CD4-positive, alpha-beta T cell (primary cell): ENCODE measurements at regions not wholly inside any gene's neighbourhood (a gene's known extent, or its start where the extent isn't known, plus 50 kb on each side); places are given as distances from the start of the nearest gene placed in this dataset.

Experiments
- ATAC-seq: fragments of 200-7000 bp; cut with Tn5 transposase; one replicate; pipeline ENCODE4 v1.10.0; 2022; ENCODE audit warnings: mild to moderate bottlenecking; ENCODE audit not compliant: poor library complexity
- CTCF ChIA-PET: fragments of 350-600 bp; sonication (Branson Sonifier 250); formaldehyde crosslinking; loops from one replicate; lab custom pipeline; 2021; ENCODE audit warnings: antibody characterized with exemption, inconsistent platforms; lab: Charles Lee
- POLR2A ChIA-PET: fragments of 350-600 bp; sonication (Branson Sonifier 250); formaldehyde crosslinking; loops from one replicate; lab custom pipeline; 2021; ENCODE audit warnings: antibody characterized with exemption, inconsistent platforms; lab: Charles Lee
- DNase-seq, 14 experiments: peaks; one replicate each; pipeline ENCODE4 v3.0.0-alpha.2; 2013 to 2020; ENCODE audit warnings: mixed read lengths in 2 of 14
- H3K27ac ChIP-seq, 2 donors: one replicate each; pipeline versions ENCODE4 v1.5.1 to v1.7.0; 2013; ENCODE audit warnings: low read length in 2 of 2, low read depth in 1 of 2, mild to moderate bottlenecking in 1 of 2
- H3K27me3 ChIP-seq, 2 experiments: 1 replicate in 1 of 2; 2 replicates in 1 of 2; pipeline versions ENCODE4 v1.6.1 to v1.7.0; 2013; ENCODE audit warnings: low read length in 2 of 2, control low read depth in 1 of 2, mild to moderate bottlenecking in 1 of 2, moderate library complexity in 1 of 2; ENCODE audit not compliant: insufficient read depth in 2 of 2, control insufficient read depth in 1 of 2
- H3K36me3 ChIP-seq: one replicate; pipeline ENCODE4 v1.6.1; 2013; ENCODE audit warnings: low read length, control low read depth; ENCODE audit not compliant: insufficient read depth
- H3K4me1 ChIP-seq: one replicate; pipeline ENCODE4 v1.6.1; 2013; ENCODE audit warnings: low read length, control low read depth; ENCODE audit not compliant: insufficient read depth
- H3K4me3 ChIP-seq: one replicate; pipeline ENCODE4 v1.5.1; 2013; ENCODE audit warnings: mild to moderate bottlenecking, low read length, moderate library complexity
- H3K9me3 ChIP-seq, 2 experiments: 1 replicate in 1 of 2; 2 replicates in 1 of 2; pipeline versions ENCODE4 v1.6.1 to v1.7.0; 2013; ENCODE audit warnings: low read length in 2 of 2, mild to moderate bottlenecking in 2 of 2, control low read depth in 1 of 2, moderate library complexity in 1 of 2; ENCODE audit not compliant: control insufficient read depth in 1 of 2, insufficient read depth in 1 of 2
- H3K27ac Mint-ChIP-seq: one replicate; pipeline ENCODE4 v1.8.0; 2020; ENCODE audit warnings: mixed read lengths
- H3K27me3 Mint-ChIP-seq: one replicate; pipeline ENCODE4 v1.8.0; 2021; ENCODE audit warnings: mixed read lengths
- H3K36me3 Mint-ChIP-seq: one replicate; pipeline ENCODE4 v1.8.0; 2021; ENCODE audit warnings: low read depth, mixed read lengths
- H3K4me1 Mint-ChIP-seq: one replicate; pipeline ENCODE4 v1.8.0; 2021; ENCODE audit warnings: low read depth, mixed read lengths
- H3K4me3 Mint-ChIP-seq: one replicate; pipeline ENCODE4 v1.8.0; 2020; ENCODE audit warnings: mild to moderate bottlenecking, mixed read lengths
- H3K9me3 Mint-ChIP-seq: one replicate; pipeline ENCODE4 v1.8.0; 2020; ENCODE audit warnings: mixed read lengths
- intact Hi-C, 2 experiments: fragments of 100-400 bp; cut with DNase I in 1 of 2; cut with micrococcal nuclease in 1 of 2; formaldehyde crosslinking; loops; one replicate each; pipeline versions ENCODE4 v1.15.1 to v1.9.0; 2023 to 2025; cut with DNase I, micrococcal nuclease
- TF ChIP-seq, protein P1 (sequence below): fragments of 200-600 bp; IDR thresholded peaks from one replicate; pipeline ENCODE4 v1.8.0; 2022; ENCODE audit warnings: antibody characterized with exemption, mild to moderate bottlenecking

DNA sequence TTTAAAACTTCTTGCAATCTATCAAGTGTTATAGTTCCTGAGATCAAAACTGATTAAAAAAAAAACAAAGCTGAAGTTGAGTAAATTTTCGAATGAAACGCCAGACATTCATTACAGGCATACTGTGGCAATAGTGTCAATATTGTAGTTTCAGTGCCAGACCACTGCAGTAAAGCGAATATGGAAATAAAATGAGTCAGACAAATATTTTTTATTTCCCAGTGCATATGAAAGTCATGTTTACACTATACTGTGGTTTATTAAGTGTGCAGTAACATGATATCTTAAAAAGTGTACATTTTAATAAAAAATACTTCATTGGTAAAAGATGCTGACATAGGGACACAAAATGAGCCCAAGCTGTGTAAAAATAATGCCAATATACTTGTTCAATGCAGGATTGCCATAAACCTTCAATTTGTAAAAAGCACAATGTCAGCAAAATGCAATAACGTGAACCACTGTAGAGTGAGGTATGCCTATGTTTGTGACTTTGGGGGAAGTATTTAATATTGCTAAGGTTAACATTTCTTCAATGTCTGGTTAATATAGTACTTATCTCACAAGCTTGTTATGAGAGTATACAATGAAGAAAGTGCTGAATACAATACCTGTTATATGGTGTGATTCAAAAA lies 1473.9 kb upstream of the GBE1 start:
- Histone ChIP-seq H3K4me1 (no peaks in the 10 kb centered on the region), H3K27ac (no peak overlapping the region), H3K4me3 (no peak overlapping the region), H3K9me3 (peaks cover 0 to 5% of the 10 kb centered on the region in 2 experiments), H3K27me3 (no peaks in the 10 kb centered on the region), H3K36me3 (no peaks in the 10 kb centered on the region)
- ATAC-seq (no peak), DNase-seq (no peak)
- Mint-ChIP-seq H3K4me3 (no peak overlapping the region), H3K27me3 (no peaks in the 10 kb centered on the region), H3K9me3 (peaks cover 14% of the 10 kb centered on the region), H3K27ac (no peak overlapping the region), H3K4me1 (no peaks in the 10 kb centered on the region), H3K36me3 (no peaks in the 10 kb centered on the region)
- ChIA-PET CTCF (no interaction called here), POLR2A (no interaction called here)
- intact Hi-C loops = no loop called here
- TF ChIP-seq, protein P1, sequence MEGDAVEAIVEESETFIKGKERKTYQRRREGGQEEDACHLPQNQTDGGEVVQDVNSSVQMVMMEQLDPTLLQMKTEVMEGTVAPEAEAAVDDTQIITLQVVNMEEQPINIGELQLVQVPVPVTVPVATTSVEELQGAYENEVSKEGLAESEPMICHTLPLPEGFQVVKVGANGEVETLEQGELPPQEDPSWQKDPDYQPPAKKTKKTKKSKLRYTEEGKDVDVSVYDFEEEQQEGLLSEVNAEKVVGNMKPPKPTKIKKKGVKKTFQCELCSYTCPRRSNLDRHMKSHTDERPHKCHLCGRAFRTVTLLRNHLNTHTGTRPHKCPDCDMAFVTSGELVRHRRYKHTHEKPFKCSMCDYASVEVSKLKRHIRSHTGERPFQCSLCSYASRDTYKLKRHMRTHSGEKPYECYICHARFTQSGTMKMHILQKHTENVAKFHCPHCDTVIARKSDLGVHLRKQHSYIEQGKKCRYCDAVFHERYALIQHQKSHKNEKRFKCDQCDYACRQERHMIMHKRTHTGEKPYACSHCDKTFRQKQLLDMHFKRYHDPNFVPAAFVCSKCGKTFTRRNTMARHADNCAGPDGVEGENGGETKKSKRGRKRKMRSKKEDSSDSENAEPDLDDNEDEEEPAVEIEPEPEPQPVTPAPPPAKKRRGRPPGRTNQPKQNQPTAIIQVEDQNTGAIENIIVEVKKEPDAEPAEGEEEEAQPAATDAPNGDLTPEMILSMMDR = no peak

DNA sequence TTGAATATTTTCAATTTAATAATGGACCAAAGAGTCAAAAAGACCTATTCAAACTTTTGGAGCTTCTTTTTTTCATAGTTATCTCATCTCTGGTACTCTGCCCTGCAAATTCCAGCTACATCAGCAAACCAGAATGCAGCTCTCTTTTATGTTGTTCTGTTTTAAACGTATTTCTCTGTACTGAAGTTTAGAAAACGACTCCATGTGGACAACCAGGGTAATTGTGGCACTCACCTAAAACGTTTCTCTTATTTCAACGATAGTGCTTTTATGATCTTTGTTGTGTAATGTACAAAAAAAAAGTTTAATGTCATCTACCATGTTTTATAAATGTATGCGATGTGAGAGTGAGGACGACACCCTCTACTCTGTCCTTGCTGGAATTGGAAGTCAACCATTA lies 1472.3 kb upstream of the GBE1 start:
- ATAC-seq (no peak), DNase-seq (no peak)
- H3K4me1 ChIP-seq = no peaks in the 10 kb centered on the region
- Mint-ChIP-seq H3K4me3 (no peak overlapping the region), H3K27ac (no peak overlapping the region), H3K36me3 (no peaks in the 10 kb centered on the region), H3K4me1 (no peaks in the 10 kb centered on the region), H3K27me3 (no peaks in the 10 kb centered on the region), H3K9me3 (peaks cover 14% of the 10 kb centered on the region)
- H3K9me3 ChIP-seq = no peaks in the 10 kb centered on the region
- ChIA-PET POLR2A (no interaction called here), CTCF (no interaction called here)
- no peak overlapping the region for H3K27ac ChIP-seq
- no peaks in the 10 kb centered on the region for H3K27me3 ChIP-seq
- no peaks in the 10 kb centered on the region for H3K36me3 ChIP-seq
- no peak overlapping the region for H3K4me3 ChIP-seq
- TF ChIP-seq, protein P1 = no peak
- intact Hi-C loops = no loop called here

DNA sequence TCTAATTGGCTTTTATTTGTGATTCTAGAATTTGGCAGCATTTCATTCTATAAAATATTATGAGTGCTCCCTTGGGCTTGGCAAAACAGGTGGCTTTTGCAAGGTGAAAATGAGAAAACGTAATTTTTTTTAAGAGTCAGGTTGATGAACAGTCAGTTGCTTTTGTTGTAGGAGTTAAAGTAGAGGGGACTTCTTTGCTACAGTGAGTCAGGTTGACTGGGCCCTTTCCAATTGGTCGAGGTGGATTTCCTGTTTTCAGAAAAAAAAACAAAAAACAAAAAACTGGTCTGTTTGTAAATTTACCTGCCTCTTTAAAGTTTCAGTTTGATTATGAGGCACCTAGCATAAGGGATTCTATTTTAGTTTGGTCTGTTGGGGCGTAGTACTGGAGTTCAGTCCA lies 1469.4 kb upstream of the GBE1 start:
- CTCF ChIA-PET = no interaction called here
- intact Hi-C loops = no loop called here
- H3K27ac Mint-ChIP-seq = no peak overlapping the region
- ATAC-seq (no peak), DNase-seq (no peak)
- H3K4me1 Mint-ChIP-seq = no peaks in the 10 kb centered on the region
- no peak overlapping the region for H3K4me3 Mint-ChIP-seq
- H3K36me3 Mint-ChIP-seq = no peaks in the 10 kb centered on the region
- H3K4me1 ChIP-seq = no peaks in the 10 kb centered on the region
- no peak overlapping the region for H3K4me3 ChIP-seq
- peaks cover 9% of the 10 kb centered on the region for H3K9me3 Mint-ChIP-seq
- TF ChIP-seq, protein P1 = no peak
- no peak overlapping the region for H3K27ac ChIP-seq
- no peaks in the 10 kb centered on the region for H3K36me3 ChIP-seq
- H3K27me3 ChIP-seq = no peaks in the 10 kb centered on the region
- H3K27me3 Mint-ChIP-seq = no peaks in the 10 kb centered on the region
- no peaks in the 10 kb centered on the region for H3K9me3 ChIP-seq
- POLR2A ChIA-PET = no interaction called here
